OCI-LY1 (cell line): ENCODE measurements at regions not wholly inside any gene's neighbourhood (a gene's known extent, or its start where the extent isn't known, plus 50 kb on each side); places are given as distances from the start of the nearest gene placed in this dataset.

Experiments
- H2AFZ ChIP-seq: fragments of 200-600 bp; sonication (generic), shearing (Covaris generic); 2 replicates; pipeline ENCODE4 v1.6.0; 2014; ENCODE audit warnings: antibody characterized with exemption, mild to moderate bottlenecking, low read length
- H3F3A ChIP-seq: fragments of 200-600 bp; sonication (generic), shearing (Covaris generic); 2 replicates; pipeline ENCODE4 v1.6.0; 2014; ENCODE audit warnings: mild to moderate bottlenecking, antibody characterized with exemption, low read length, moderate library complexity; ENCODE audit not compliant: insufficient read depth
- H3K27ac ChIP-seq: fragments of 200-600 bp; sonication (generic); 2 replicates; pipeline ENCODE4 v1.5.1; 2014; ENCODE audit warnings: low read length, mixed run types, mild to moderate bottlenecking, low read depth; ENCODE audit not compliant: poor library complexity, severe bottlenecking
- H3K27me3 ChIP-seq: fragments of 200-600 bp; sonication (generic); 2 replicates; pipeline ENCODE4 v1.6.0; 2014; ENCODE audit warnings: antibody characterized with exemption, mild to moderate bottlenecking, low read length, moderate library complexity; ENCODE audit not compliant: insufficient read depth
- H3K36me3 ChIP-seq: fragments of 200-600 bp; sonication (generic); 2 replicates; pipeline ENCODE4 v1.6.1; 2014; ENCODE audit warnings: mild to moderate bottlenecking, antibody characterized with exemption, low read length, moderate library complexity, mixed read lengths; ENCODE audit not compliant: insufficient read depth
- H3K4me1 ChIP-seq: fragments of 200-600 bp; sonication (generic); 2 replicates; pipeline ENCODE4 v1.5.1; 2014; ENCODE audit warnings: mild to moderate bottlenecking, low read length, moderate library complexity; ENCODE audit not compliant: insufficient read depth, severe bottlenecking
- H3K4me2 ChIP-seq: fragments of 200-600 bp; sonication (generic), shearing (Covaris generic); 2 replicates; pipeline ENCODE4 v1.6.1; 2014; ENCODE audit warnings: low read length
- H3K4me3 ChIP-seq: fragments of 200-600 bp; sonication (generic); 2 replicates; pipeline ENCODE4 v1.5.1; 2014; ENCODE audit warnings: low read length, low read depth, mild to moderate bottlenecking, mixed read lengths; ENCODE audit not compliant: poor library complexity, severe bottlenecking
- H3K79me2 ChIP-seq: fragments of 200-600 bp; shearing (Covaris generic); 2 replicates; pipeline ENCODE4 v1.6.1; 2016; ENCODE audit warnings: mixed run types, low read length, mixed read lengths; ENCODE audit not compliant: insufficient read depth
- H3K9ac ChIP-seq: fragments of 200-600 bp; sonication (generic), shearing (Covaris generic); 2 replicates; pipeline ENCODE4 v1.6.1; 2014; ENCODE audit warnings: mild to moderate bottlenecking, low read length, mixed read lengths
- H3K9me2 ChIP-seq: fragments of 200-600 bp; sonication (generic), shearing (Covaris generic); 2 replicates; pipeline ENCODE4 v1.6.1; 2014; ENCODE audit warnings: low read depth, mild to moderate bottlenecking, low read length, mixed read lengths
- H3K9me3 ChIP-seq: fragments of 200-600 bp; shearing (Covaris generic); 2 replicates; pipeline ENCODE4 v1.6.1; 2014; ENCODE audit warnings: low read length, mixed read lengths
- H4K20me1 ChIP-seq: fragments of 200-600 bp; sonication (generic), shearing (Covaris generic); 2 replicates; pipeline ENCODE4 v1.6.0; 2016; ENCODE audit warnings: mild to moderate bottlenecking, low read length; ENCODE audit not compliant: insufficient read depth
- EZH2 ChIP-seq: fragments of 200-600 bp; sonication (generic), shearing (Covaris generic); IDR thresholded peaks from 2 replicates; pipeline ENCODE4 v1.8.0; 2017; ENCODE audit warnings: borderline replicate concordance, mixed run types, mild to moderate bottlenecking, antibody characterized with exemption, low read length, moderate library complexity, mixed read lengths
- TF ChIP-seq, protein P1 (sequence below): fragments of 200-600 bp; sonication (generic), shearing (Covaris generic); IDR thresholded peaks from 2 replicates; pipeline ENCODE4 v1.5.1; 2017; ENCODE audit warnings: mild to moderate bottlenecking, antibody characterized with exemption, low read length, moderate library complexity, mixed read lengths

DNA sequence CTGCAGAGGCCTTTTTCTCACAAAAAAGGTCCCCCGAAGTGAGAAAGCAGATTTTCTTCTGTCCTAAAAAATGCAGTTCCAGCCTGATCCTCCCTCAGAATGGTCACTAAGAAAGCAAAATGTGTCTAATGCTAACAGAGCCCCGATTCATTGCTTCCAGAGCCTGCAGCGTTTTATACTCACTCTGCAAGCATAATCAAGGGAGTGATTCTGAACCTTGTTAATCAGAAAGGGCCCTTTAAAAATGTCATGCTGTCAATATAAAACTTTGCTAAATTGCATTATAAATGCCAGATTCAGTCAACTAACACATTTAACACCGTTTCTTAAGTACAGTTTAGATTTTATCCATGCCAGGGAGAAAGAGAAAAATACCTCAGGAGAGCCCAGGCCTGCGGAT lies 202.8 kb downstream of the CD83 start:
- no peaks in the 10 kb centered on the region for H3K9me2 ChIP-seq
- H3K4me1 ChIP-seq, result no peaks in the 10 kb centered on the region
- no peak overlapping the region for H3K4me3 ChIP-seq
- H4K20me1 ChIP-seq, result no peaks in the 10 kb centered on the region
- H3K9ac ChIP-seq, result no peak overlapping the region
- H3K36me3 ChIP-seq, result no peaks in the 10 kb centered on the region
- TF ChIP-seq, protein P1, sequence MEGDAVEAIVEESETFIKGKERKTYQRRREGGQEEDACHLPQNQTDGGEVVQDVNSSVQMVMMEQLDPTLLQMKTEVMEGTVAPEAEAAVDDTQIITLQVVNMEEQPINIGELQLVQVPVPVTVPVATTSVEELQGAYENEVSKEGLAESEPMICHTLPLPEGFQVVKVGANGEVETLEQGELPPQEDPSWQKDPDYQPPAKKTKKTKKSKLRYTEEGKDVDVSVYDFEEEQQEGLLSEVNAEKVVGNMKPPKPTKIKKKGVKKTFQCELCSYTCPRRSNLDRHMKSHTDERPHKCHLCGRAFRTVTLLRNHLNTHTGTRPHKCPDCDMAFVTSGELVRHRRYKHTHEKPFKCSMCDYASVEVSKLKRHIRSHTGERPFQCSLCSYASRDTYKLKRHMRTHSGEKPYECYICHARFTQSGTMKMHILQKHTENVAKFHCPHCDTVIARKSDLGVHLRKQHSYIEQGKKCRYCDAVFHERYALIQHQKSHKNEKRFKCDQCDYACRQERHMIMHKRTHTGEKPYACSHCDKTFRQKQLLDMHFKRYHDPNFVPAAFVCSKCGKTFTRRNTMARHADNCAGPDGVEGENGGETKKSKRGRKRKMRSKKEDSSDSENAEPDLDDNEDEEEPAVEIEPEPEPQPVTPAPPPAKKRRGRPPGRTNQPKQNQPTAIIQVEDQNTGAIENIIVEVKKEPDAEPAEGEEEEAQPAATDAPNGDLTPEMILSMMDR, result no peak
- no peak for TF ChIP-seq EZH2
- no peaks in the 10 kb centered on the region for H3K9me3 ChIP-seq
- H2AFZ ChIP-seq, result no peak overlapping the region
- H3K27me3 ChIP-seq, result peaks cover 3% of the 10 kb centered on the region; the same call in 1 of the 2 replicates
- no peak overlapping the region for H3K4me2 ChIP-seq
- no peaks in the 10 kb centered on the region for H3F3A ChIP-seq
- no peak overlapping the region for H3K27ac ChIP-seq
- no peaks in the 10 kb centered on the region for H3K79me2 ChIP-seq

DNA sequence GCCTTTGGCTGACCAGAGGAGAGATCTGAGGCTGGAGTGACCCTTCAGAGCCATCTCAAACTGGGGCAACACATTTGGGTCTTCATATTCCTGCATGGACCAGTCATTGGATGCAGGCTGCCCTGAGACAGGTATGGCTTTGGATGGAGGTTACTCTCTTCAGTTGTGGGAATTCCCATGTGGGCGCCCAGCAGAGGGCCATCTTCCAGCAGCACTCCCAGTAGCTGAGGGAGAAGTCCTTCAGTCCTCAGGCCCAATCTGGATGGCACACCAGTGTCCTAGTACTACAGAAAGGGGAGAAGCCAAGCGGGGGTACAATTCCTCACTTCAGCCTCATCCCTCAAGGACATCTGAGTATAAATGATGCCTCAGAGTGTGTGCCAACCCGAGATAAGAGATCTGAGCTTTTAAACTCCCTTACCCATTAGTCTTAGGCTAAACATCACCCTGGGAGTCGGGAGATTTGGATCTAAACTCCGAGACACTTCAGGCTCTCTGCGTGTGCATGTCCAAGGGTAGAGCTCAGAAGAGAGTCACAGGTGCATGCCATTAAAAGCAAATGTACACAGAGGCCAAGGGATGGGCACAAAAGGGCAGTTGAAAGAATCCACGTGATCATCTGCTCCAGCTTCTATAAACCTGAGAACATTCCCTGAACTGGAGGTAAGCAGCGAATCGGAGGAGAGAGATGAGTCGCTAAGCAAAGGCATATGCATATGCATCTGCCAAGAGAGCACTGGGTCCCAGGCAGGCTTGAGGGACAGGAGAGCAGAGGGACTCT lies 204.6 kb downstream of the CD83 start:
- H3K79me2 ChIP-seq, result no peaks in the 10 kb centered on the region
- H2AFZ ChIP-seq, result no peak overlapping the region
- H3K4me3 ChIP-seq, result no peak overlapping the region
- no peak for TF ChIP-seq EZH2
- TF ChIP-seq, protein P1, result no peak
- H3K4me2 ChIP-seq, result no peak overlapping the region
- H3K27ac ChIP-seq, result no peak overlapping the region
- peaks cover 3% of the 10 kb centered on the region; the same call in 1 of the 2 replicates for H3K27me3 ChIP-seq
- H3K9me2 ChIP-seq, result no peaks in the 10 kb centered on the region
- no peaks in the 10 kb centered on the region for H3K9me3 ChIP-seq
- no peaks in the 10 kb centered on the region for H3K36me3 ChIP-seq
- no peaks in the 10 kb centered on the region for H3F3A ChIP-seq
- H3K4me1 ChIP-seq, result no peaks in the 10 kb centered on the region
- no peak overlapping the region for H3K9ac ChIP-seq
- H4K20me1 ChIP-seq, result no peaks in the 10 kb centered on the region

DNA sequence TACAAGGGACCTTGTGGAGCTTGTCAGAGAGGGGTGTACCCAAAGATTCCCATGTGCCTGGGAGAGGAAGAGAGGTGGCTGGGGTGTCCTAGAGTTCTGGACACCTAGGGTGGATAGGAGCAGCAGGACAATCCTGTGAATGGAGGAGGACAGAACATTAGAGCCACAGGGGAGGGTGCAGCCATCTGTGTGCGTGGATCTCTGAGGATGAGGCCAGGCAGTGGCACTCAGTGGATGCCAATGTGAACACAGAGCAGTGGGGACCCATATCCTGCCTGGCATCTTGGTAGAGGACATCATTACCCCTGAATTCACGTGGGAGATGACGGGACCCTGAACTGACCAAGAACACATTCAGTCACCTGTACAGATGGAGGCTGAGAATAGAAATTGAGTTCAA lies 205.3 kb downstream of the CD83 start:
- Histone ChIP-seq H3K36me3 (no peaks in the 10 kb centered on the region), H3K79me2 (no peaks in the 10 kb centered on the region), H3K27me3 (peaks cover 3% of the 10 kb centered on the region; the same call in 1 of the 2 replicates), H2AFZ (no peak overlapping the region), H3F3A (no peaks in the 10 kb centered on the region), H3K27ac (no peak overlapping the region), H4K20me1 (no peaks in the 10 kb centered on the region), H3K9me3 (no peaks in the 10 kb centered on the region), H3K4me1 (no peaks in the 10 kb centered on the region), H3K9ac (no peak overlapping the region), H3K4me2 (no peak overlapping the region), H3K9me2 (no peaks in the 10 kb centered on the region), H3K4me3 (no peak overlapping the region)
- TF ChIP-seq EZH2, result no peak
- TF ChIP-seq, protein P1, result no peak
